ENCODE measurements at regions not wholly inside any gene's neighbourhood (a gene's known extent, or its start where the extent isn't known, plus 50 kb on each side); places are given as distances from the start of the nearest gene placed in this dataset.

GRCh38 chr2:104620801-104621200, 233.1 kb upstream of the POU3F3 start:
- Histone ChIP-seq H3K9me3 (ENCODE audit: control insufficient read depth, insufficient read depth, low read length) (no peaks in the 10 kb centered on the region), H3K4me3 (ENCODE audit: low read depth, low read length) (no peak overlapping the region), H3K36me3 (ENCODE audit: control insufficient read depth, insufficient read depth, low read length) (no peaks in the 10 kb centered on the region), H3K4me1 (ENCODE audit: control insufficient read depth, insufficient read depth, low read length) (no peaks in the 10 kb centered on the region), H3K27me3 (ENCODE audit: control insufficient read depth, insufficient read depth, low read length) (no peaks in the 10 kb centered on the region), H3K27ac (ENCODE audit: low read depth, low read length) (no peak overlapping the region)
- DNase-seq (ENCODE audit: low read depth in 4 of 6, low spot score in 6 of 6), result no peak
- 87% methylated on average over 7 of the region's 7 CpGs for WGBS (ENCODE audit: insufficient coverage)

- H3K4me1 ChIP-seq (ENCODE audit: control insufficient read depth, insufficient read depth, low read length), result peaks cover 4% of the 10 kb centered on the region
- no peak overlapping the region for H3K4me3 ChIP-seq (ENCODE audit: low read depth, low read length)
- WGBS (ENCODE audit: insufficient coverage), result 100% methylated on average over 3 of the region's 5 CpGs
- H3K9me3 ChIP-seq (ENCODE audit: control insufficient read depth, insufficient read depth, low read length), result no peaks in the 10 kb centered on the region
- H3K27me3 ChIP-seq (ENCODE audit: control insufficient read depth, insufficient read depth, low read length), result no peaks in the 10 kb centered on the region
- no peak for DNase-seq (ENCODE audit: low read depth in 4 of 6, low spot score in 6 of 6)
- no peak overlapping the region for H3K27ac ChIP-seq (ENCODE audit: low read depth, low read length)
- no peaks in the 10 kb centered on the region for H3K36me3 ChIP-seq (ENCODE audit: control insufficient read depth, insufficient read depth, low read length)
Observed at GRCh38 chr2:104635608-104636007, 218.3 kb upstream of the POU3F3 start.

- no peaks in the 10 kb centered on the region for H3K27me3 ChIP-seq (ENCODE audit: control insufficient read depth, insufficient read depth, low read length)
- H3K36me3 ChIP-seq (ENCODE audit: control insufficient read depth, insufficient read depth, low read length), result no peaks in the 10 kb centered on the region
- H3K9me3 ChIP-seq (ENCODE audit: control insufficient read depth, insufficient read depth, low read length), result no peaks in the 10 kb centered on the region
- peaks cover 4% of the 10 kb centered on the region for H3K4me1 ChIP-seq (ENCODE audit: control insufficient read depth, insufficient read depth, low read length)
- no peak overlapping the region for H3K4me3 ChIP-seq (ENCODE audit: low read depth, low read length)
- WGBS (ENCODE audit: insufficient coverage), result 24% methylated on average over 6 of the region's 7 CpGs
- DNase-seq (ENCODE audit: low read depth in 4 of 6, low spot score in 6 of 6), result peak in 3 of 6 donors; percentile 38 to 94 (median 57)
- H3K27ac ChIP-seq (ENCODE audit: low read depth, low read length), result no peak overlapping the region
Observed at GRCh38 chr2:104638190-104638858, 215.6 kb upstream of the POU3F3 start.

- no peak overlapping the region for H3K4me3 ChIP-seq (ENCODE audit: low read depth, low read length)
- WGBS (ENCODE audit: insufficient coverage), result 11% methylated on average over 4 of the region's 7 CpGs
- H3K27me3 ChIP-seq (ENCODE audit: control insufficient read depth, insufficient read depth, low read length), result no peaks in the 10 kb centered on the region
- H3K36me3 ChIP-seq (ENCODE audit: control insufficient read depth, insufficient read depth, low read length), result no peaks in the 10 kb centered on the region
- H3K27ac ChIP-seq (ENCODE audit: low read depth, low read length), result no peak overlapping the region
- no peak for DNase-seq (ENCODE audit: low read depth in 4 of 6, low spot score in 6 of 6)
- no peaks in the 10 kb centered on the region for H3K9me3 ChIP-seq (ENCODE audit: control insufficient read depth, insufficient read depth, low read length)
- peaks cover 4% of the 10 kb centered on the region for H3K4me1 ChIP-seq (ENCODE audit: control insufficient read depth, insufficient read depth, low read length)
Observed at GRCh38 chr2:104638859-104639202, 215.1 kb upstream of the POU3F3 start.

GRCh38 chr2:104641786-104642185, 212.1 kb upstream of the POU3F3 start:
- no peaks in the 10 kb centered on the region for H3K9me3 ChIP-seq (ENCODE audit: control insufficient read depth, insufficient read depth, low read length)
- WGBS (ENCODE audit: insufficient coverage), result 75% methylated on average over 1 of the region's 2 CpGs
- no peaks in the 10 kb centered on the region for H3K27me3 ChIP-seq (ENCODE audit: control insufficient read depth, insufficient read depth, low read length)
- no peak overlapping the region for H3K4me3 ChIP-seq (ENCODE audit: low read depth, low read length)
- no peak overlapping the region for H3K27ac ChIP-seq (ENCODE audit: low read depth, low read length)
- H3K36me3 ChIP-seq (ENCODE audit: control insufficient read depth, insufficient read depth, low read length), result no peaks in the 10 kb centered on the region
- H3K4me1 ChIP-seq (ENCODE audit: control insufficient read depth, insufficient read depth, low read length), result peaks cover 4% of the 10 kb centered on the region
- no peak for DNase-seq (ENCODE audit: low read depth in 4 of 6, low spot score in 6 of 6)

- no peak overlapping the region for H3K4me3 ChIP-seq (ENCODE audit: low read depth, low read length)
- no peak overlapping the region for H3K27ac ChIP-seq (ENCODE audit: low read depth, low read length)
- DNase-seq (ENCODE audit: low read depth in 4 of 6, low spot score in 6 of 6), result no peak
- WGBS (ENCODE audit: insufficient coverage), result no CpG with 5 or more reads among the region's 2 CpGs
- H3K4me1 ChIP-seq (ENCODE audit: control insufficient read depth, insufficient read depth, low read length), result no peaks in the 10 kb centered on the region
- H3K27me3 ChIP-seq (ENCODE audit: control insufficient read depth, insufficient read depth, low read length), result no peaks in the 10 kb centered on the region
- no peaks in the 10 kb centered on the region for H3K9me3 ChIP-seq (ENCODE audit: control insufficient read depth, insufficient read depth, low read length)
- no peaks in the 10 kb centered on the region for H3K36me3 ChIP-seq (ENCODE audit: control insufficient read depth, insufficient read depth, low read length)
Observed at GRCh38 chr2:104648376-104648775, 205.5 kb upstream of the POU3F3 start.

GRCh38 chr2:104649866-104650265, 204.0 kb upstream of the POU3F3 start:
- Histone ChIP-seq H3K4me3 (ENCODE audit: low read depth, low read length) (no peak overlapping the region), H3K4me1 (ENCODE audit: control insufficient read depth, insufficient read depth, low read length) (no peaks in the 10 kb centered on the region), H3K9me3 (ENCODE audit: control insufficient read depth, insufficient read depth, low read length) (no peaks in the 10 kb centered on the region), H3K36me3 (ENCODE audit: control insufficient read depth, insufficient read depth, low read length) (no peaks in the 10 kb centered on the region), H3K27ac (ENCODE audit: low read depth, low read length) (no peak overlapping the region), H3K27me3 (ENCODE audit: control insufficient read depth, insufficient read depth, low read length) (no peaks in the 10 kb centered on the region)
- DNase-seq (ENCODE audit: low read depth in 4 of 6, low spot score in 6 of 6), result no peak
- WGBS (ENCODE audit: insufficient coverage), result no CpG with 5 or more reads among the region's 1 CpG

GRCh38 chr2:104650405-104650996, 203.4 kb upstream of the POU3F3 start:
- no peaks in the 10 kb centered on the region for H3K9me3 ChIP-seq (ENCODE audit: control insufficient read depth, insufficient read depth, low read length)
- H3K4me1 ChIP-seq (ENCODE audit: control insufficient read depth, insufficient read depth, low read length), result no peaks in the 10 kb centered on the region
- H3K27me3 ChIP-seq (ENCODE audit: control insufficient read depth, insufficient read depth, low read length), result no peaks in the 10 kb centered on the region
- no peak overlapping the region for H3K27ac ChIP-seq (ENCODE audit: low read depth, low read length)
- H3K36me3 ChIP-seq (ENCODE audit: control insufficient read depth, insufficient read depth, low read length), result no peaks in the 10 kb centered on the region
- DNase-seq (ENCODE audit: low read depth in 4 of 6, low spot score in 6 of 6), result no peak
- no peak overlapping the region for H3K4me3 ChIP-seq (ENCODE audit: low read depth, low read length)

GRCh38 chr2:104654811-104655210, 199.1 kb upstream of the POU3F3 start:
- DNase-seq (ENCODE audit: low read depth in 4 of 6, low spot score in 6 of 6), result no peak
- Histone ChIP-seq H3K27me3 (ENCODE audit: control insufficient read depth, insufficient read depth, low read length) (peaks cover 13% of the 10 kb centered on the region), H3K36me3 (ENCODE audit: control insufficient read depth, insufficient read depth, low read length) (no peaks in the 10 kb centered on the region), H3K4me1 (ENCODE audit: control insufficient read depth, insufficient read depth, low read length) (peaks cover 18% of the 10 kb centered on the region), H3K27ac (ENCODE audit: low read depth, low read length) (no peak overlapping the region), H3K4me3 (ENCODE audit: low read depth, low read length) (no peak overlapping the region), H3K9me3 (ENCODE audit: control insufficient read depth, insufficient read depth, low read length) (no peaks in the 10 kb centered on the region)
- WGBS (ENCODE audit: insufficient coverage), result 74% methylated on average over 4 of the region's 4 CpGs

GRCh38 chr2:104656571-104657163, 197.2 kb upstream of the POU3F3 start:
- Histone ChIP-seq H3K9me3 (ENCODE audit: control insufficient read depth, insufficient read depth, low read length) (no peaks in the 10 kb centered on the region), H3K4me1 (ENCODE audit: control insufficient read depth, insufficient read depth, low read length) (peaks cover 18% of the 10 kb centered on the region), H3K27ac (ENCODE audit: low read depth, low read length) (no peak overlapping the region), H3K4me3 (ENCODE audit: low read depth, low read length) (no peak overlapping the region), H3K27me3 (ENCODE audit: control insufficient read depth, insufficient read depth, low read length) (peaks cover 13% of the 10 kb centered on the region), H3K36me3 (ENCODE audit: control insufficient read depth, insufficient read depth, low read length) (no peaks in the 10 kb centered on the region)
- 19% methylated on average over 10 of the region's 20 CpGs for WGBS (ENCODE audit: insufficient coverage)
- DNase-seq (ENCODE audit: low read depth in 4 of 6, low spot score in 6 of 6), result peak in 3 of 6 donors; percentile 10 to 76 (median 56)

All from spinal cord (tissue), 9 donors.